SU-DHL-6 (cell line): ENCODE measurements at regions not wholly inside any gene's neighbourhood (a gene's known extent, or its start where the extent isn't known, plus 50 kb on each side); places are given as distances from the start of the nearest gene placed in this dataset.

Experiments used
- H2AFZ ChIP-seq: fragments of 200-600 bp; sonication (generic); 2 replicates; pipeline ENCODE4 v1.6.1; 2014; ENCODE audit warnings: low read depth, mild to moderate bottlenecking, moderate library complexity, mixed read lengths, antibody characterized with exemption, low read length; ENCODE audit not compliant: severe bottlenecking
- H3F3A ChIP-seq: fragments of 200-600 bp; shearing (Covaris generic); 2 replicates; pipeline ENCODE4 v1.6.0; 2016; ENCODE audit warnings: antibody characterized with exemption, mild to moderate bottlenecking; ENCODE audit not compliant: insufficient read depth
- H3K27ac ChIP-seq: fragments of 200-600 bp; sonication (generic); 2 replicates; pipeline ENCODE4 v1.5.1; 2016; ENCODE audit warnings: low read depth, mild to moderate bottlenecking, low read length, moderate library complexity, mixed read lengths
- H3K27me3 ChIP-seq: fragments of 200-600 bp; sonication (generic), shearing (Covaris generic); 2 replicates; pipeline ENCODE4 v1.6.0; 2014; ENCODE audit warnings: mild to moderate bottlenecking, low read length
- H3K36me3 ChIP-seq: fragments of 200-600 bp; sonication (generic); 2 replicates; pipeline ENCODE4 v1.6.1; 2014; ENCODE audit warnings: mild to moderate bottlenecking, low read length, mixed read lengths
- H3K4me2 ChIP-seq: fragments of 300-600, 200-600 bp; shearing (Covaris generic), sonication (generic); 2 replicates; pipeline ENCODE4 v1.6.0; 2014; ENCODE audit warnings: low read length, low read depth, mild to moderate bottlenecking; ENCODE audit not compliant: poor library complexity, severe bottlenecking
- H3K4me3 ChIP-seq: fragments of 200-600 bp; sonication (generic); 2 replicates; pipeline ENCODE4 v1.5.1; 2014; ENCODE audit warnings: antibody characterized with exemption, low read length, mild to moderate bottlenecking, mixed read lengths; ENCODE audit not compliant: insufficient read depth, poor library complexity, severe bottlenecking
- H3K79me2 ChIP-seq: fragments of 200-600 bp; sonication (generic); 2 replicates; pipeline ENCODE4 v1.6.1; 2014; ENCODE audit warnings: mild to moderate bottlenecking, low read length, moderate library complexity; ENCODE audit not compliant: insufficient read depth
- H3K9ac ChIP-seq: fragments of 200-600 bp; sonication (generic); 2 replicates; pipeline ENCODE4 v1.7.0; 2014; ENCODE audit warnings: mild to moderate bottlenecking, low read length
- H3K9me2 ChIP-seq: fragments of 200-600 bp; sonication (generic); replicated peaks from 2 replicates; pipeline ENCODE4 v1.6.1; 2014; ENCODE audit warnings: low read length; ENCODE audit not compliant: insufficient read depth
- H3K9me3 ChIP-seq: fragments of 200-600 bp; sonication (generic); 2 replicates; pipeline ENCODE4 v1.6.1; 2014; ENCODE audit warnings: low read length, mixed read lengths; ENCODE audit not compliant: insufficient read depth
- H4K20me1 ChIP-seq: fragments of 200-600 bp; sonication (generic); 2 replicates; pipeline ENCODE4 v1.6.1; 2014; ENCODE audit warnings: low read depth, mild to moderate bottlenecking, antibody characterized with exemption, low read length, moderate library complexity, mixed read lengths
- CTCF ChIP-seq: fragments of 200-600 bp; sonication (generic); IDR thresholded peaks from one replicate; pipeline ENCODE4 v1.5.1; 2017; ENCODE audit warnings: antibody characterized with exemption, mild to moderate bottlenecking, low read length, moderate library complexity; ENCODE audit not compliant: insufficient read depth, poor library complexity, severe bottlenecking
- EZH2phosphoT487 ChIP-seq: fragments of 200-600 bp; sonication (generic), shearing (Covaris generic); conservative IDR thresholded peaks from 2 replicates; pipeline ENCODE4 v1.6.1; 2018; ENCODE audit warnings: mild to moderate bottlenecking, antibody characterized with exemption, low read length, moderate library complexity, mixed read lengths

GRCh38 chr16:35140293-35140986, 1681.0 kb downstream of the TP53TG3F start:
- Histone ChIP-seq H3K9me2 (no peaks in the 10 kb centered on the region), H4K20me1 (no peaks in the 10 kb centered on the region), H3K9ac (no peak overlapping the region), H3K27me3 (no peaks in the 10 kb centered on the region), H3K9me3 (no peaks in the 10 kb centered on the region), H3K27ac (no peak overlapping the region), H3K79me2 (no peaks in the 10 kb centered on the region), H2AFZ (no peak overlapping the region), H3K4me2 (no peak overlapping the region), H3F3A (no peaks in the 10 kb centered on the region), H3K36me3 (no peaks in the 10 kb centered on the region), H3K4me3 (no peak overlapping the region)
- TF ChIP-seq EZH2phosphoT487 (no peak), CTCF (no peak)

GRCh38 chr16:35141303-35141702, 1681.9 kb downstream of the TP53TG3F start:
- TF ChIP-seq EZH2phosphoT487 (no peak), CTCF (no peak)
- no peaks in the 10 kb centered on the region for H3K9me2 ChIP-seq
- no peaks in the 10 kb centered on the region for H3F3A ChIP-seq
- no peak overlapping the region for H2AFZ ChIP-seq
- H3K36me3 ChIP-seq: no peaks in the 10 kb centered on the region
- no peak overlapping the region for H3K4me2 ChIP-seq
- H3K27ac ChIP-seq: no peak overlapping the region
- no peaks in the 10 kb centered on the region for H4K20me1 ChIP-seq
- no peaks in the 10 kb centered on the region for H3K9me3 ChIP-seq
- no peak overlapping the region for H3K4me3 ChIP-seq
- H3K79me2 ChIP-seq: no peaks in the 10 kb centered on the region
- no peaks in the 10 kb centered on the region for H3K27me3 ChIP-seq
- H3K9ac ChIP-seq: no peak overlapping the region

- no peak overlapping the region for H3K4me2 ChIP-seq
- no peaks in the 10 kb centered on the region for H3K9me3 ChIP-seq
- no peak overlapping the region for H3K4me3 ChIP-seq
- H3K27me3 ChIP-seq: no peaks in the 10 kb centered on the region
- no peak overlapping the region for H3K9ac ChIP-seq
- no peaks in the 10 kb centered on the region for H3K36me3 ChIP-seq
- no peaks in the 10 kb centered on the region for H3K9me2 ChIP-seq
- TF ChIP-seq CTCF (no peak), EZH2phosphoT487 (no peak)
- no peak overlapping the region for H3K27ac ChIP-seq
- H3K79me2 ChIP-seq: no peaks in the 10 kb centered on the region
- H2AFZ ChIP-seq: no peak overlapping the region
- no peaks in the 10 kb centered on the region for H3F3A ChIP-seq
- H4K20me1 ChIP-seq: no peaks in the 10 kb centered on the region
These were observed 1682.9 kb downstream of the TP53TG3F start for GRCh38 chr16:35142147-35142808.
